H9 (cell line): ENCODE measurements at regions not wholly inside any gene's neighbourhood (a gene's known extent, or its start where the extent isn't known, plus 50 kb on each side); places are given as distances from the start of the nearest gene placed in this dataset.

ENCODE experiments used
- DNase-seq: peaks from one replicate; pipeline ENCODE4 v3.0.0-alpha.2; 2017
- H2AFZ ChIP-seq: one replicate; pipeline ENCODE4 v1.6.1; 2013; ENCODE audit warnings: mild to moderate bottlenecking, low read length, control low read depth, moderate library complexity
- H2AK5ac ChIP-seq: 2 replicates; pipeline ENCODE4 v1.6.1; 2013; ENCODE audit warnings: low read length, control low read depth, mixed read lengths; ENCODE audit not compliant: insufficient read length
- H2BK120ac ChIP-seq: one replicate; pipeline ENCODE4 v1.6.1; 2013; ENCODE audit warnings: low read depth, mild to moderate bottlenecking, low read length, control low read depth, inconsistent platforms; ENCODE audit not compliant: poor library complexity, severe bottlenecking
- H2BK12ac ChIP-seq: 2 replicates; pipeline ENCODE4 v1.6.1; 2013; ENCODE audit warnings: low read length, control low read depth, mixed read lengths, low read depth; ENCODE audit not compliant: insufficient read length
- H2BK15ac ChIP-seq: 2 replicates; pipeline ENCODE4 v1.6.1; 2013; ENCODE audit warnings: low read depth, low read length, control low read depth
- H2BK20ac ChIP-seq: one replicate; pipeline ENCODE4 v1.6.1; 2013; ENCODE audit warnings: low read depth, mild to moderate bottlenecking, low read length, control low read depth, inconsistent platforms; ENCODE audit not compliant: poor library complexity, severe bottlenecking
- H2BK5ac ChIP-seq: 2 replicates; pipeline ENCODE4 v1.6.1; 2013; ENCODE audit warnings: low read length, control low read depth, mixed read lengths; ENCODE audit not compliant: insufficient read length
- H3K14ac ChIP-seq: 2 replicates; pipeline ENCODE4 v1.6.1; 2013; ENCODE audit warnings: low read length, control low read depth; ENCODE audit not compliant: insufficient read depth
- H3K18ac ChIP-seq: 2 replicates; pipeline ENCODE4 v1.6.1; 2013; ENCODE audit warnings: low read depth, mild to moderate bottlenecking, mixed read lengths, low read length, control low read depth; ENCODE audit not compliant: insufficient read length
- H3K23ac ChIP-seq: 2 replicates; pipeline ENCODE4 v1.6.1; 2013; ENCODE audit warnings: low read length, control low read depth, mixed read lengths, low read depth; ENCODE audit not compliant: insufficient read length
- H3K23me2 ChIP-seq: 2 replicates; pipeline ENCODE4 v1.6.1; 2013; ENCODE audit warnings: low read depth, mild to moderate bottlenecking, mixed read lengths, low read length, control low read depth; ENCODE audit not compliant: insufficient read length, poor library complexity, severe bottlenecking
- H3K27ac ChIP-seq: 2 replicates; pipeline ENCODE4 v1.5.1; 2013; ENCODE audit warnings: low read length, control low read depth, mixed read lengths, low read depth; ENCODE audit not compliant: insufficient read length
- H3K27me3 ChIP-seq: 2 replicates; pipeline ENCODE4 v1.6.1; 2013; ENCODE audit warnings: low read length, control low read depth, inconsistent platforms; ENCODE audit not compliant: insufficient read depth
- H3K4ac ChIP-seq: 2 replicates; pipeline ENCODE4 v1.6.1; 2013; ENCODE audit warnings: low read depth, mild to moderate bottlenecking, control low read depth, inconsistent platforms, low read length, moderate library complexity
- H3K4me1 ChIP-seq: 2 replicates; pipeline ENCODE4 v1.6.1; 2013; ENCODE audit warnings: low read length, control low read depth, inconsistent platforms; ENCODE audit not compliant: insufficient read depth
- H3K4me2 ChIP-seq: 2 replicates; pipeline ENCODE4 v1.6.1; 2013; ENCODE audit warnings: low read length, control low read depth, mixed read lengths; ENCODE audit not compliant: insufficient read length, insufficient read depth
- H3K56ac ChIP-seq: 2 replicates; pipeline ENCODE4 v1.6.1; 2013; ENCODE audit warnings: low read depth, mild to moderate bottlenecking, mixed read lengths, low read length, control low read depth; ENCODE audit not compliant: insufficient read length
- H3K79me1 ChIP-seq: 2 replicates; pipeline ENCODE4 v1.6.1; 2013; ENCODE audit warnings: low read depth, mild to moderate bottlenecking, moderate library complexity, low read length, control low read depth, inconsistent platforms; ENCODE audit not compliant: insufficient read depth, poor library complexity, severe bottlenecking
- H3K79me2 ChIP-seq: 2 replicates; pipeline ENCODE4 v1.6.1; 2013; ENCODE audit warnings: low read length, control low read depth, inconsistent platforms; ENCODE audit not compliant: insufficient read depth
- H3K9ac ChIP-seq: 2 replicates; pipeline ENCODE4 v1.6.1; 2013; ENCODE audit warnings: low read length, control low read depth, mixed read lengths; ENCODE audit not compliant: insufficient read length; ENCODE audit errors: extremely low read depth
- H3K9me3 ChIP-seq: one replicate; pipeline ENCODE4 v1.6.1; 2013; ENCODE audit warnings: low read depth, low read length, inconsistent platforms; ENCODE audit not compliant: control insufficient read depth
- H3T11ph ChIP-seq: one replicate; pipeline ENCODE4 v1.6.1; 2013; ENCODE audit warnings: mild to moderate bottlenecking, low read length, control low read depth, inconsistent platforms
- H4K20me1 ChIP-seq: one replicate; pipeline ENCODE4 v1.6.1; 2013; ENCODE audit not compliant: control insufficient read depth, insufficient read length, insufficient read depth
- H4K5ac ChIP-seq: 2 replicates; pipeline ENCODE4 v1.6.1; 2013; ENCODE audit warnings: low read depth, mild to moderate bottlenecking, mixed read lengths, low read length, control low read depth; ENCODE audit not compliant: insufficient read length
- H4K8ac ChIP-seq: replicated peaks from 2 replicates; pipeline ENCODE4 v1.6.1; 2013; ENCODE audit warnings: low read length, control low read depth, mixed read lengths, low read depth; ENCODE audit not compliant: insufficient read length
- H4K91ac ChIP-seq: 2 replicates; pipeline ENCODE4 v1.6.1; 2013; ENCODE audit warnings: low read depth, mild to moderate bottlenecking, moderate library complexity, mixed read lengths, low read length, control low read depth; ENCODE audit not compliant: insufficient read length
- H3K27ac Mint-ChIP-seq, 3 experiments: 2 replicates in 2 of 3; 3 replicates in 1 of 3; pipeline ENCODE4 v1.8.0; 2020 to 2021; ENCODE audit warnings: mixed read lengths in 3 of 3, mild to moderate bottlenecking in 1 of 3, moderate library complexity in 1 of 3
- H3K27me3 Mint-ChIP-seq: 2 replicates; pipeline ENCODE4 v1.8.0; 2021; ENCODE audit warnings: low read depth, mild to moderate bottlenecking, moderate library complexity, mixed read lengths
- H3K36me3 Mint-ChIP-seq, 3 experiments: 2 replicates in 2 of 3; 3 replicates in 1 of 3; pipeline ENCODE4 v1.8.0; 2020 to 2021; ENCODE audit warnings: low read depth in 3 of 3, mixed read lengths in 3 of 3; ENCODE audit not compliant: insufficient read depth in 1 of 3
- H3K4me1 Mint-ChIP-seq, 2 experiments: 2 replicates each; pipeline ENCODE4 v1.8.0; 2020; ENCODE audit warnings: mixed read lengths in 2 of 2
- H3K4me3 Mint-ChIP-seq, 2 experiments: 2 replicates in 1 of 2; 3 replicates in 1 of 2; pipeline ENCODE4 v1.8.0; 2020 to 2021; ENCODE audit warnings: mild to moderate bottlenecking in 2 of 2, mixed read lengths in 2 of 2, moderate library complexity in 1 of 2
- H3K9me3 Mint-ChIP-seq, 2 experiments: 2 replicates in 1 of 2; 3 replicates in 1 of 2; pipeline ENCODE4 v1.8.0; 2020; ENCODE audit warnings: mild to moderate bottlenecking in 2 of 2, mixed read lengths in 2 of 2, moderate library complexity in 1 of 2
- CTCF ChIP-seq: fragments of 200-600 bp; sonication (generic); conservative IDR thresholded peaks from 3 replicates; pipeline ENCODE4 v1.8.0; 2021; ENCODE audit warnings: antibody characterized with exemption, mild to moderate bottlenecking
- WGBS: extraction: QIAGEN DNeasy Blood & Tissue Kit; methylation state at CpG from one replicate; pipeline ENCODE4 v1.1.7; 2013; ENCODE audit warnings: missing lambda C conversion rate, low lambda C conversion rate, mixed read lengths; ENCODE audit not compliant: insufficient read length; ENCODE audit errors: extremely low coverage; 5-methylcytosine and 5-hydroxymethylcytosine counted together

DNA sequence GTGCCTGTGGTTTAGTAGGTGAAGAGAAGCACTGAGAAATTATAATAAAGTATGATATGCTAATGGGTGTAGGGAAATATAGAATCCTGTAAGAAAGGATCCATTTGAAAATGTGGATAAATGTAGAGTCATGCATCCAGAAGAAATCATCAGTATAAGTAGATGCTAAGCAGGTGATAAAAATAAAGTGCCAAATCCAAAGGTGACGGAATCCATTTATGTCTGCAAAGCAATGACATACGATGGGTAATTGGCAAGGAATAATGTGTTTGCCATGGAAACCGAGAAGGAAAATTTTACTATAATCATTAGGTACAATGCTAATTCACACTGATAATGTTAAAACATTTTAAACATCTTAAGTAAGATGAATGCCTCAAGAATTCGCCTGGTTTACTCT is 163.0 kb downstream of the OPN5 start:
- Histone ChIP-seq H3K23me2 (no peaks in the 10 kb centered on the region), H4K20me1 (no peaks in the 10 kb centered on the region), H3K4ac (no peak overlapping the region), H2AFZ (no peak overlapping the region), H2BK12ac (no peak overlapping the region), H2BK20ac (no peak overlapping the region), H3K79me2 (no peaks in the 10 kb centered on the region), H4K91ac (no peak overlapping the region), H3K9me3 (no peaks in the 10 kb centered on the region), H3K56ac (no peak overlapping the region), H4K5ac (no peak overlapping the region), H3K14ac (no peak overlapping the region), H4K8ac (no peak overlapping the region), H3K4me2 (no peak overlapping the region), H3K79me1 (no peaks in the 10 kb centered on the region), H2BK120ac (no peak overlapping the region), H3K27me3 (no peaks in the 10 kb centered on the region), H3K23ac (no peak overlapping the region), H2BK15ac (no peak overlapping the region), H3K18ac (no peak overlapping the region), H3T11ph (no peak overlapping the region), H3K27ac (no peak overlapping the region), H3K9ac (no peak overlapping the region), H2AK5ac (no peak overlapping the region), H3K4me1 (no peaks in the 10 kb centered on the region), H2BK5ac (no peak overlapping the region)
- no peak for DNase-seq
- Mint-ChIP-seq H3K4me1 (no peaks in the 10 kb centered on the region), H3K9me3 (no peaks in the 10 kb centered on the region), H3K4me3 (no peak overlapping the region), H3K27ac (no peak overlapping the region), H3K27me3 (no peaks in the 10 kb centered on the region), H3K36me3 (no peaks in the 10 kb centered on the region)
- no peak for TF ChIP-seq CTCF
- WGBS: no CpG with 5 or more reads among the region's 4 CpGs
